D721Med (cell line): ENCODE measurements at regions not wholly inside any gene's neighbourhood (a gene's known extent, or its start where the extent isn't known, plus 50 kb on each side); places are given as distances from the start of the nearest gene placed in this dataset.

ENCODE experiments used
- DNase-seq: peaks from one replicate; pipeline ENCODE4 v3.0.0; 2011; ENCODE audit warnings: low spot score; ENCODE audit not compliant: insufficient read length
- FAIRE-seq: peaks from 2 replicates; lab custom pipeline; 2011; peaks lifted over from hg19 to GRCh38; lab: Jason Lieb, UNC
- CTCF ChIP-seq: IDR thresholded peaks from 2 replicates; pipeline ENCODE4 v1.5.1; 2012; ENCODE audit warnings: mild to moderate bottlenecking, control low read depth; ENCODE audit not compliant: insufficient read depth; ENCODE audit errors: missing control alignments

- TF ChIP-seq CTCF = no peak
- FAIRE-seq = no peak
Observed at GRCh38 chr3:194072691-194073279, 63.2 kb upstream of the HES1 start.

GRCh38 chr3:194073926-194074325 is 62.0 kb upstream of the HES1 start:
- DNase-seq = no peak
- no peak for TF ChIP-seq CTCF
- FAIRE-seq = no peak

More at GRCh38 chr3:194072691-194073279, 63.2 kb upstream of the HES1 start:
- DNase-seq = no peak

- no peak for TF ChIP-seq CTCF
- FAIRE-seq (no peak), DNase-seq (no peak)
Observed at GRCh38 chr3:194075088-194075615, 60.8 kb upstream of the HES1 start.

GRCh38 chr3:194075802-194076460 is 60.0 kb upstream of the HES1 start:
- FAIRE-seq = no peak
- no peak for DNase-seq
- TF ChIP-seq CTCF = no peak

GRCh38 chr3:194076475-194076874 is 59.5 kb upstream of the HES1 start:
- FAIRE-seq = no peak
- no peak for TF ChIP-seq CTCF
- DNase-seq = no peak

- no peak for TF ChIP-seq CTCF
- FAIRE-seq (no peak), DNase-seq (no peak)
Observed at GRCh38 chr3:194077602-194078001, 58.3 kb upstream of the HES1 start.
